ENCODE measurements at regions not wholly inside any gene's neighbourhood (a gene's known extent, or its start where the extent isn't known, plus 50 kb on each side); places are given as distances from the start of the nearest gene placed in this dataset.
"Not testable (repeated sequence)": the region's sequence is repeated elsewhere in the genome, so short reads cannot be mapped to it uniquely, and the experiment has no call there.

DNA sequence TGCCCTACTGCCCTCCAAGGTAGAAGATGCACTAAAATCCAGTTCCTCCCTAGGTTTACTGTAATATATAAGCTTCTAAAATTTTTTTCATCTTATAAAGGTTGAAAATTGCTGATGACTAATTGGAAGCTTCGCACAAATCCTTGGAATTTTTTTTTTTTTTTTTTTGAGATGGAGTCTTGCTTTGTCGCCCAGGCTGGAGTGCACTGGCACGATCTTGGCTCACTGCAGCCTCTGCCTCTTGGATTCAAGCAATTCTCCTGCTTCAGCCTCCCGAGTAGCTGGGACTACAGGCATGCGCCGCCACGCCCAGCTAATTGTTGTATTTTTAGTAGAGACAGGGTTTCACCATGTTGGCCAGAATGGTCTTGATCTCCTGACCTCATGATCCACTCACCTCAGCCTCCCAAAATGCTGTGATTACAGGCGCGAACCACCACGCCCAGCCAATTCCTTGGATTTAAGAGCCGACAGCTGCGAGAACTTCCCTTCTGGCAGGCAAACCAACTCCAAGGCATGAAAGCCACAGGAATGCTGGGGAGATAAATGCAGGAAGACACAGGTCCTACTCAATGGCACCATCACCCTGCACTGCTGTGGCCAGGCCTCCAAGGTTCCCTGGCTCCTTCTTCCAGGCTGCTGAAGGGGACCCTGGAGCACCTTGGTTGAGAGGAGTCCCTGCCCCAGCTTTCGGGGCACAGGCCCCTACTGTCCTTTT, 98.9 kb upstream of the CHD2 start:
- peak; percentile 62 for DNase-seq (ENCODE audit: low spot score)
- intact Hi-C loops (cut with DNase I); ATAC-seq: not testable (repeated sequence)

- peak; percentile 27 for ATAC-seq
- intact Hi-C loops (cut with DNase I) = no loop called here
- peak; percentile 80 for DNase-seq (ENCODE audit: low spot score)
Measured at GRCh38 chr15:92801774-92802464, 98.2 kb upstream of the CHD2 start.

GRCh38 chr15:92803536-92803851, 96.6 kb upstream of the CHD2 start:
- no peak for DNase-seq (ENCODE audit: low spot score)
- intact Hi-C loops (cut with DNase I) = no loop called here
- ATAC-seq = no peak

- intact Hi-C loops (cut with DNase I) = no loop called here
- DNase-seq (ENCODE audit: low spot score) (peak; percentile 82), ATAC-seq (peak; percentile 91)
Measured at GRCh38 chr15:92803852-92804609, 96.1 kb upstream of the CHD2 start.

DNA sequence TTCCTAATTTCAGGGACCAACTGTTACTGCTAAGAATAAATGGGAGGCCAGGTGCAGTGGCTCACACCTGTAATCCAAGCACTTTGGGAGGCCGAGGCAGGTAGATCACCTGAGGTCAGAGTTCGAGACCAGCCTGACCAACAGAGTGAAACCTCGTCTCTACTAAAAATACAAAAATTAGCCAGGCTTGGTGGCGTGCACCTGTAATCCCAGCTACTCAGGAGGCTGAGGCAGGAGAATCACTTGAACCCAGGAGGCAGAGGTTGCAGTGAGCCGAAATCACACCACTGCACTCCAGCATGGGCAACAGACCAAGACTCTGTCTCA, 95.6 kb upstream of the CHD2 start:
- ATAC-seq; intact Hi-C loops (cut with DNase I): not testable (repeated sequence)
- peak; percentile 56 for DNase-seq (ENCODE audit: low spot score)

GRCh38 chr15:92805080-92805690, 94.9 kb upstream of the CHD2 start:
- ATAC-seq (no peak), DNase-seq (ENCODE audit: low spot score) (peak; percentile 28)
- intact Hi-C loops (cut with DNase I) = loop anchor here (5.0 kb wide), 1 partner anchor 112 kb away; no protein-coding TSS in a partner anchor

DNA sequence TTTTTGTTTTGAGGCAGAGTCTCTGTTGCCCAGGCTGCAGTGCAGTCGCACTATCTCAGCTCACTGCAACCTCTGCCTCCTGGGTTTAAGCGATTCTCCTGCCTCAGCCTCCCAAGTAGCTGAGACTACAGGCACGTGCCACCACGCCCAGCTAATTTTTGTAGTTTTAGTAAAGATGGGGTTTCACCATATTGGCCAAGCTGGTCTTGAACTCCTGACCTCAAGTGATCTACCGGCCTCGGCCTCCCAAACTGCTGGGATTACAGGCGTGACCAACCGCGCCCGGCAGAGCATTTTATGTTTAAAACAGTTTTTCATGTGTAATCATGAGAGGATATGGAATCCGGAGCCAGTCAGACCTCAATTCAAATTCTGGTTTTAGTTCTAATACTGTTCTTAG, 94.0 kb upstream of the CHD2 start:
- peak; percentile 51 for DNase-seq (ENCODE audit: low spot score)
- not testable (repeated sequence) for ATAC-seq
- intact Hi-C loops (cut with DNase I) = loop anchor here (5.0 kb wide), 1 partner anchor 111 kb away; no protein-coding TSS in a partner anchor

DNA sequence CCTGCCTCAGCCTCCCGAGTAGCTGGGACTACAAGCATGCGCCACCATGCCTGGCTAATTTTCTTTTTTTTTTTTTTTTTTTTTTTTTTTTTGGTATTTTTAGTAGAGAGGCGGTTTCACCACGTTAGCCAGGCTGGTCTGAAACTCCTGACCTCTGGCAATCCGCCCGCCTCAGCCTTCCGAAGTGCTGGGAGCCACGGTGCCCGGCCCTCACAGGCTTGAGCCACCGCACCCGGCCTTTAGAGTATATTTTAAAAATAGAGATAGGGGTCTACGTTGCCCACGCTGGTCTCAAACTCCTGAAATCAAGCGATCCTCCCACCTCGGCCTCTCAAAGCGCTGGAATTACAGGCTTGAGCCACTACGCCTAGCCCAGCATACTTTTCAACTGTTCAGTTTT, 93.4 kb upstream of the CHD2 start:
- intact Hi-C loops (cut with DNase I) = loop anchor here (5.0 kb wide), 1 partner anchor 111 kb away; no protein-coding TSS in a partner anchor
- DNase-seq (ENCODE audit: low spot score) = peak; percentile 75

DNA sequence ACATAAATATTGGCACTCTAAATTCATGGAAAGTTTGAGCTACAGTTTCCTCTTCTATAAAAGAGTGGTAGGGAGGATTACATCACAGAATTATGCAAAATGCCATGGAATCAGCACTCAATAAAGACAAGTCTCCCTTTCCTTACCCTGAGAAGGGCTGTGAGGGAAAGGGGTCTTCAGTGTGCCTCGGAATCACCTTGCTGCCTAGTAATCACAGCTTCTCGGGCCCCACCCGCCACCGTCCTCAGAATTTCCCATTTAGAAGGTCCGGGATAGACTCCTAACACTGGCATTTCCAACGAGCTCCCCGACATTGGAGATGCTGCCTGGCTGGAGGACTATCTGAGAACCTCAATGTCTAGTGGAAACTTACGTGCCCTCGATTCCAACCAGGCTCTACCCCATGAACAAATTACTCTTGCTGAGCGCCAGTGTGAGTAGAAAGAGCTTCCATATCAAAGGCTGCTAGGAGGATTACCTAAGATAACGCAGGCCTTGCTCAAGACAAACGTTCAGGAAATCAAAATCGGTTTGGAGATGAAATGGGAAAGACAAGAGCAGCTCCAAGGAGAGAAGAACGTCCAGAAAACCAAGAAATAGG, 92.1 kb upstream of the CHD2 start:
- ATAC-seq (no peak), DNase-seq (ENCODE audit: low spot score) (peak; percentile 68)
- intact Hi-C loops (cut with DNase I) = loop anchor here (5.0 kb wide), 1 partner anchor 109 kb away; no protein-coding TSS in a partner anchor

More for the DNA sequence above, 93.4 kb upstream of the CHD2 start:
- ATAC-seq = no peak

DNA sequence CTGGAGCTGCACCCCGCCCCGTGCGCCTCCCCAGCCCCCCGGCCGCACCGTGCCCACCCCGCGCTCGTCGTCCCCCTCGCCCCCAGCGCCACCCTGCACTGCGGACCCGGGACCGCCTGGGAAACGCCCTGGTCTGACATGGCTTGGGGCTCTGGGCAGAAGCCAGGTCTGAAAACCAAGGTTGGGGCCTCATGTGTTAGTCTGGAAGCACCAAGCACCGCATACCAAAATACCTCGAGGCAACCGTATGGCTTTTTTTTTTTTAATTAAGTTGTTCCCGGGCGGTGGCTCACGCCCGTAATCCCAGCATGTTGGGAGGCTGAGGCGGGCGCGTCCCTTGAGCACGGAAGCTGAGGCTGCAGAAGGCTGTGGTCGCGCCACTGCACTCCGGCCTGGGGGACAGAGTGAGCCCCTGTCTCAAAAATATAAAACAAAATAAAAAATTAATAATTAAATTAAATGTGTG, 91.5 kb upstream of the CHD2 start:
- ATAC-seq (peak; percentile 0), DNase-seq (ENCODE audit: low spot score) (peak; percentile 78)
- intact Hi-C loops (cut with DNase I) = loop anchor here (5.0 kb wide), 1 partner anchor 109 kb away; no protein-coding TSS in a partner anchor

- DNase-seq (ENCODE audit: low spot score) = peak; percentile 99
- peak; percentile 94 for ATAC-seq
- intact Hi-C loops (cut with DNase I) = loop anchor here (5.0 kb wide), 1 partner anchor 108 kb away; no protein-coding TSS in a partner anchor
Measured at GRCh38 chr15:92809064-92809879, 90.9 kb upstream of the CHD2 start.

DNA sequence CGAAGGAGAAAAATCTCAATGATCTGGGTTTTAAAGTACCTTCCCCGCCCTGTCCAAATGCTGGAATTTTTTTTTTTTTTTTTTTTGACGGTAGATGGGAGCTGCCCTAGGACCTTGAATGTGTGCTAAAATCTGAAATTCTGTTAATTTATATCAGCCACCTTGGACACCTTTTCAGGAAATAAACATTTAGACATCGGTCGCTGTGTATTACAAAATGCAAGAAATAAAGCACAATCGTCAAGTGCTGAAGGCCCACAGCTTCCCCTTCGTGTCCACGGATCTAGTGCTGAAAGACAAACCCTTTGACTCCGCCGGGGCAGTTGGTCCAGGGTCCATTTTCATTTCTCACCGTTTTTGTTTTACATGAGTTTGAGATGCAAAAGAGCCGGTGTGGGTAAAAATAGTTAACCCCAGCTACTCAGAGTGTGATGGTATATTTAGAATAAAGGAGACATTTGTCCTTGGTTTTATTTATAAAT, 90.2 kb upstream of the CHD2 start:
- DNase-seq (ENCODE audit: low spot score) (peak; percentile 61), ATAC-seq (peak; percentile 56)
- intact Hi-C loops (cut with DNase I) = loop anchor here (5.0 kb wide), 1 partner anchor 107 kb away; no protein-coding TSS in a partner anchor

DNA sequence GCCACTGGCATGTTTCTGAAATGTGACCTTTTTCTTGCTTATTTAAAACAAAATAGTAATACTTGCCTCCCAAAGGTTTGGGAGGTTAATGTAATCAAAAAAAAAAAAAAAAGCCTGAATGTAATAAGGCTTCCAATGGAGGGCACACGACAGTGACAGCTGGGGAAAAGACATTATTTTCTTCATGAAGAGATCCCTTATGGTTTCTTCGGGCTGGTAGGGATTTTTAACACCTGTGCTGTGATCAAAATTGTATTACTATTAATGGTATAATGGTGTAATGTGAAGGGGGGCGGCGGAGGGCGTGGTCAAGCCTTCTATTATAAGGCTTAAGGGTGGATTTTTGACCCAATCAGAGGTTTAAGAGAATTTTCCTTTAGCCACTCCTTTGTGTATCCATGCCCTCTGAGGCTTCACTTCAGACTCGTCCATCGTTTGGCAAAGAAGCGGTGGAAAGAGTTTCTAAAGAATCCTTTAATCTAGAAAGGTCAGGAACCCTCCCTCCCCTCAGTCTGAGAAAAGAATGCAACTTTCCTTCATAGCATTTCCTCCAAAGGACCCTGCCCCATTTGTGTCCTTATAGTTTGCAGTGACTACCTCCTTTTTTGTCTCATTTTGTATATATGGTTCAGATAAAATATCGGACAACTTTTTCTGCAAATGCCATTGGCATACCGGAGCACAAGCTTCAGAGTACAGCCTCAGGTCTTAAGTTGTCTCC, 89.5 kb upstream of the CHD2 start:
- intact Hi-C loops (cut with DNase I) = no loop called here
- ATAC-seq (peak; percentile 52), DNase-seq (ENCODE audit: low spot score) (peak; percentile 88)

GRCh38 chr15:92811148-92811913, 88.8 kb upstream of the CHD2 start:
- ATAC-seq (no peak), DNase-seq (ENCODE audit: low spot score) (peak; percentile 30)
- intact Hi-C loops (cut with DNase I) = no loop called here

DNA sequence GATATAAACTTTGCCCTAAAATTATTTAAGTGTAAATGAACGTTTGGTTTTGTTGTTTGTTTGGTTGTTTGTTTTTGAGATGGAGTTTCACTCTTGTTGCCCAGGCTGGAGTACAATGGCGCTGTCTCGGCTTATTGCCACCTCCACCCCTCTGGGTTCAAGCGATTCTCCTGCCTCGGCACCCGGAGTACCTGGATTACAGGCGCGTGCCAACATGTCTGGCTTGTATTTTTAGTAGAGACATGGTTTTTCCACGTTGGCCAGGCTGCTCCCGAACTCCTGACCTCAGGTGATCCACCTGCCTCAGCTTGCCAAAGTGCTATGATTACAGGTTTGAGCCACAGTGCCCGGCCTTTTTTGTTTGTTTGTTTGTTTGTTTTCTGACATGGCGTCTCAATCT, 87.9 kb upstream of the CHD2 start:
- intact Hi-C loops (cut with DNase I) = no loop called here
- ATAC-seq (no peak), DNase-seq (ENCODE audit: low spot score) (peak; percentile 58)

GRCh38 chr15:92813485-92813884, 86.6 kb upstream of the CHD2 start:
- no peak for DNase-seq (ENCODE audit: low spot score)
- ATAC-seq = no peak
- intact Hi-C loops (cut with DNase I) = no loop called here
